GOT3 (cell line): ENCODE measurements at regions not wholly inside any gene's neighbourhood (a gene's known extent, or its start where the extent isn't known, plus 50 kb on each side); places are given as distances from the start of the nearest gene placed in this dataset.

Experiments used
- DNase-seq: peaks from one replicate; lab custom pipeline; 2025; ENCODE audit warnings: mixed read lengths; lab: John Stamatoyannopoulos, UW

GRCh38 chr2:22486343-22486742, 898.6 kb upstream of the KLHL29 start:
- no peak for DNase-seq

- DNase-seq: no peak
Measured at GRCh38 chr2:22487036-22487435, 897.9 kb upstream of the KLHL29 start.

GRCh38 chr2:22487541-22487940, 897.4 kb upstream of the KLHL29 start:
- DNase-seq: no peak

- no peak for DNase-seq
Measured at GRCh38 chr2:22491442-22491841, 893.5 kb upstream of the KLHL29 start.

DNA sequence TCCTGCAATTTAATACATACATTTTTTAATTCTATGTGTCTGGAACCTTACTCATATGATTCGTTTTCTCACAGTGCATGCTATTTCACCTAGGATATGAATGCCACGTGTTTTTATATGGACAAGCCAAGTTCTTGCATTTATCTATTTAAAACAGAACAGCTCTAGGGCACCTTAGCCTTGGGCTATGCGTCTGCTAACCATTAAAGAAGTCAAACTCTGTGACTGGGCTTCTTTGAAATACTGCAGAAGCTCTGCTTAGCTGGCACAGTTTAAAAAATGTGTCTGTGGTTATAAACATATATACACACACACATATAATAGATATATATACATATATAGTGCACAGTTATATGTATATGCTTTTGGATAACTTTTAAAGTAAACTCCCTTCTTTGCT, 890.8 kb upstream of the KLHL29 start:
- DNase-seq: no peak

GRCh38 chr2:22497064-22497463, 887.9 kb upstream of the KLHL29 start:
- DNase-seq: no peak

GRCh38 chr2:22497789-22498188, 887.2 kb upstream of the KLHL29 start:
- no peak for DNase-seq

DNA sequence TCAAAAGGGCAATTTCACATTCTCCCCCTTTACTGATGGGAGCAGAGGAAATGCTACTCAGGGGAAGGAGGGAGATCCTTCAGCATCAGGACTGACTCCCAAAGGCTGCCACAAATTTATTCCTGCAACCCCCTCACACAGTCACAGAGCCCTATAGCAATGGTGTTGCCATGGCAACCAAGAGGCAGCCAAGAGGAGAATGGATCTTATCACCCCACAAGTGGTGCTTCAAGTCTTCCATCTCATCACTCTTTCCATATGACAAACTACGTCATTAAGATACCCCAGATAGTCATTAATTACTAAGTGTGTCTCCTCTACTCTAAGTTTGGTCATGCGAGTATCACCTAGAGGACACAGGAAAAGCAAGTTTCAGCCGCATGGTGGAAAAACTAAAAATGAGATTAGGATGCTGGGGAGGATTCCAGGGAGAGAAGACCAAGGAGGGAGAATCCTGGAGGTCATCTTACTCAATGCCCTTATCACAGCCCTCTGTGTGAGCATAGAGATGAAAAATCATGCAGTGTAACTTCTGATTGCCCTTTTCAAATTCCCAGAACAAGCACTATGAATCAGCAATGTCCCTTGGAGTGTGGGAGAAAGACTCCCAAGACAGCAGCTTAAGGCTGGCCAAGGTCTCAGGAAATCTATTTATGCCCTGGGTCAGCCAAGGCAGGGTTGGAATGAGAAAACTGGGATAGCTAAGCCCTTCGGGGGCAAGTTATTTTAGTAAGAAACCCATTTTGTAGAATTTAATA, 885.7 kb upstream of the KLHL29 start:
- DNase-seq: no peak

- DNase-seq: no peak
Measured at GRCh38 chr2:22500555-22500935, 884.4 kb upstream of the KLHL29 start.

DNA sequence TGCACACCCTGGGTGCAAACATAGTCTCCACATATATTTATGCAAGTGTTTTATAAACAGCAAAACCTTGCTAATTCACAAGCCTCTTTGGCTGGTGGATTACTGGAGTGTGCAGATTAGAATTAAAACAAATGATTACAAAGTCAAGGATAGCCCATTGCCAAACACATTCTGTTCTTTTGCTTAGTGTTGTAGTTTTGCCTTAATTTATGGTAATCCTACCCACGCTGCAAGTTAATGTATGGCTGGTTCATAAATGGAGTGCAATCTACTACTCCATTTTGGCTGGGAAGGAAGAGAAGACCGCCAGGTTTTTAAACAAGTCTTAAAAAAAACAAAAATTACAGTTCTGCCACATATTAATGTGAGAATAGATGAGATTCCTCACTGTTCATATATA, 883.1 kb upstream of the KLHL29 start:
- no peak for DNase-seq

DNA sequence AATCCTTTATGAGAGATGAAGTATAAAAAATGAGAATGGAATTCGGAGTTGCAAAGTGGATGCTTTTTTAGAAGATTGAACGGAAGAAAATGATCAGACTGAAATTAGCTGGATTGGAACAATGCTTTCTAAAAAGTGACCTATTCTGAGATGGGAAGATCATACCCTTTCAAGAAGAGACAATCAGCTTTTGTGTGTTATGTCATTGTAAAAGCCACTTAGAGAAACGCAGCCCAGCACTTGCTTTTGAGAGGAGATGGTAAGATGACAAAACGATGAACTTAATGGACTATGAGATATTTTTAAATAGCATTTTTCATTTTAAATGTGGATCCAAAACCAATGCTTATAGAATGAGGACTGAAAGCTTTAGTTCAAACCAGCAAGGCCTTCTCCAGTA, 871.4 kb upstream of the KLHL29 start:
- no peak for DNase-seq

DNA sequence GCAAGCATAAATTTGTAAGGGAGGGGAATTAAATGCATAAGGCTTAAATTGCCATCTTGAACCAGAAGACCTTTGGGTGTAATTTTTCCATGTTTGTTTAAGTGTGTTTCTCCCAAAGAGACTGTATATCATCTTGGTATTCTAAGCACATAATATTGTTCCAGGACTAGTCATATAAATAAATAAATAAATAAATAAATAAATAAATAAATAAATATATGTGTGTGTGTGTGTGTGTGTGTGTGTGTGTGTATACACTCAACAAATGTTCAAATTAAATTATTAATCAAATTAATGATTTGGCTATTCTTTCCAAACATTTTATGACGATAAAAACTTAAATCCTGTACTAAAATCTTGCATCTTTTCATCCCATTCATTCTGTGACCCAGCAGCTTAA, 867.8 kb upstream of the KLHL29 start:
- no peak for DNase-seq

- no peak for DNase-seq
Measured at GRCh38 chr2:22518641-22519040, 866.3 kb upstream of the KLHL29 start.

GRCh38 chr2:22520369-22521288, 864.4 kb upstream of the KLHL29 start:
- no peak for DNase-seq

- DNase-seq: no peak
Measured at GRCh38 chr2:22521620-22522019, 863.4 kb upstream of the KLHL29 start.

- no peak for DNase-seq
Measured at GRCh38 chr2:22525681-22526080, 859.3 kb upstream of the KLHL29 start.

GRCh38 chr2:22530131-22530530, 854.8 kb upstream of the KLHL29 start:
- DNase-seq: no peak

- no peak for DNase-seq
Measured at GRCh38 chr2:22536133-22536532, 848.8 kb upstream of the KLHL29 start.

DNA sequence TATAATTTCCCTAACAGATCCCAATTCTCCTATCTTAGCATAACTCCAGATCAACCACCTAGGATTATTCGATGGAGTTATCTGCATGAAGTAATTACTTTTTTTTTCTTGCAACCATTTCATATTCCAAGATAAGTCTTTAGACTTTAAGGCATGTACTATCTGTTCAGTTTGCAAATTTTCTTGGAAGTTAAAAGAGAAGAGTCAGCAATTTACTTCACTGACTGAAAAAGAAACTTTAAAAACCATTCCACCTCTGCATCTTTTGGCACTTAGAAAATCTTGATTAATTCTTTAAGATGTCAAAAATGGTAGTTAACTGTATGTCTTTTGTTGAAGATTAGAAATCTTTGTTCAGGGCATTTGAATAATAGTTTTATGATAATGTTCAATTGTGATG, 830.5 kb upstream of the KLHL29 start:
- DNase-seq: no peak

GRCh38 chr2:22557406-22557805, 827.6 kb upstream of the KLHL29 start:
- DNase-seq: no peak

GRCh38 chr2:22560021-22560420, 825.0 kb upstream of the KLHL29 start:
- DNase-seq: no peak

DNA sequence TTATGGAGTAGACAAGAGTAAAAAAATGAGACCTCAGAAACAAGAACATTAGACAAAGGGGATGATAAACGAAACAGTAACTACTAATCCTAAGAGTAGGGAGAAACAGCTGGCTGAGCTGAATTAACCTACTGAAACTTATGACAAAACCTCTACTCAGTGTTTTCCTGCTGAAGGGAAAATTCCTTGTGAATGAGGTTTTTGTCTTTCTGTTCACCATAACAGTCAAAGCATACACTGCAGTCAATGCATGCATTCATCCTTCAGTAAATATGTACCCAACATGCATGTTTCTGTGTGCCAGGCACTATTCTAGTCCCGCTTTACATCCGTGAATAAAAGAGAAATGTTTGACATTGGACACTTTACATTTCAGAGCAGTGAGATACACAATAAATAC, 805.6 kb upstream of the KLHL29 start:
- no peak for DNase-seq

- DNase-seq: no peak
Measured at GRCh38 chr2:22582107-22582506, 802.9 kb upstream of the KLHL29 start.
